Rectal smooth muscle tissue (tissue), 1 donor: ENCODE measurements at regions not wholly inside any gene's neighbourhood (a gene's known extent, or its start where the extent isn't known, plus 50 kb on each side); places are given as distances from the start of the nearest gene placed in this dataset.
A peak's percentile ranks its signal among the peaks of the same experiment; 100 is the strongest.
"Not testable (repeated sequence)": the region's sequence is repeated elsewhere in the genome, so short reads cannot be mapped to it uniquely, and the experiment has no call there.

ENCODE experiments used
- H3K27ac ChIP-seq: one replicate; pipeline ENCODE4 v1.7.0; 2013; ENCODE audit warnings: low read depth, low read length, inconsistent platforms
- H3K27me3 ChIP-seq: one replicate; pipeline ENCODE4 v1.7.0; 2013; ENCODE audit warnings: low read length; ENCODE audit not compliant: control insufficient read depth, insufficient read depth
- H3K36me3 ChIP-seq: one replicate; pipeline ENCODE4 v1.7.0; 2013; ENCODE audit warnings: low read length; ENCODE audit not compliant: control insufficient read depth, insufficient read depth
- H3K4me1 ChIP-seq: one replicate; pipeline ENCODE4 v1.7.0; 2013; ENCODE audit warnings: low read length; ENCODE audit not compliant: control insufficient read depth, insufficient read depth
- H3K4me3 ChIP-seq: one replicate; pipeline ENCODE4 v1.7.0; 2013; ENCODE audit warnings: low read length
- H3K9ac ChIP-seq: one replicate; pipeline ENCODE4 v1.7.0; 2013; ENCODE audit warnings: low read length

DNA sequence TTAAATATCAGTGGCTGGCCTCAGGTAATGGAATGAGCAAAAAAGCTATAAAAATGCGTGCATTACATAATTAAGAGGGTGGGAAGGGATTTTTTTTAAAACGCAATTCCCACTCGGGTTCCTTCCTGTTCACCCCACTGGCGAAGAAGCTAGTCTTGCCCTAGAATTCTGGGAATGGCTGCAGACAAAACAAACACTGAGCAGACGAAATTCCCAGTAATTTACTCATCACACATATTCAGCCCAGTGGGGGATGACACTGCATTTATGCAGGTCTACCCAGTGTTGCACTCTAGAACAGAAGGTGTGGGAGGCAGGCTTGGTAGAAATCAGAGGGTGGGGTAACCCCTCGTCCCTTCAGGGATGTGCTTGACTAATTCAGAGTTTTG is 2695.0 kb upstream of the DEFB115 start:
- no peaks in the 10 kb centered on the region for H3K4me1 ChIP-seq
- H3K9ac ChIP-seq = no peak overlapping the region
- H3K27ac ChIP-seq = no peak overlapping the region
- no peaks in the 10 kb centered on the region for H3K27me3 ChIP-seq
- H3K36me3 ChIP-seq = no peaks in the 10 kb centered on the region
- H3K4me3 ChIP-seq = no peak overlapping the region

DNA sequence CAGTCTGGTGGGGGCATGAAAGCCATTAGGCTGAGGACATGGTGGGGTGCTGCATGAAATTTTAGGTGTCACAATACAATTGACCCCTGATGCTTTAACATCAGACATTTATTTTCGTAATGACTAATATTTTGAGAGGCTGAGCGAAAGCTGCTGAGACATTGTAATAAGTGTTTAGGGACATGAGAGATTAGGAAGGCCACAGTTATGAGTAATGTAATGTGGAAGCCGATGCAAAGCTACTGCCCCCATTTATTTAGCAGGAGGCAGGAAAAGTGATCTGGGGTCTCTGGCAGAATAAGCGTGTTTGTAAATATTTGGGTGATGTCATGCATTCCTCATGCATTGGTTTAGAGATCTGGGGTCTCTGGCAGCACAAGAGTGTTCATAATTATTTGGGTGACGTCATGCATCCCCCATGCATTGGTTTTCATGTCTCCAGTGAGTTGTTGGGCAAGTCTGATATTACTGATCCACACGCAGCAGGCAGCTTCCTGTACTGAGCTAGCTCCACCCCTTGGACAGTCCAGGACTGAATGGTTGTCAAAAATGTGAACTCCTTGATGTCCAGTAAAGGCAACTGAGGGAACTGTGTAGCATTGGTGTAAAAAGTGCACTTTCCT is 2694.5 kb upstream of the DEFB115 start:
- not testable (repeated sequence) for H3K9ac ChIP-seq, H3K36me3 ChIP-seq, H3K4me1 ChIP-seq, H3K4me3 ChIP-seq, H3K27me3 ChIP-seq, H3K27ac ChIP-seq

DNA sequence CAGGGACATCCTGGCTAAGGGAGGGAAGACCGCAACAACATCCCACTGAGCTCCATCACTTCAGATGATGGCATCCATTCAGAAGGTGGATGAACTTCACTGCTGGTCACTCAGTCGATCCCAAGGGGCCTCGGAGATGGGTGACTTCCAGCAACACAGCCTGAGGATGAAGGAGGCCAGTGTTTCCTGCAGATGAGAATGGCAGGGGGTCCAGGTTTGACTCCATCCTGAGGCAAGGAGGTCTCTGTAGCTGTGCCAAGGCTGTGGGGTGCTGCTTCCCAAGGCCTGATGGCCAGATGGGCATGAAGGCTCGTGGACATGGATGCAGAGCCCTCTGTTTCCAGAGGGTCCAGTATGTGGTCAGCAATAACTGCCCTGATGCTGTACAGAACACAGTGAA is 2693.4 kb upstream of the DEFB115 start:
- not testable (repeated sequence) for H3K4me1 ChIP-seq, H3K9ac ChIP-seq, H3K4me3 ChIP-seq, H3K36me3 ChIP-seq, H3K27ac ChIP-seq, H3K27me3 ChIP-seq

DNA sequence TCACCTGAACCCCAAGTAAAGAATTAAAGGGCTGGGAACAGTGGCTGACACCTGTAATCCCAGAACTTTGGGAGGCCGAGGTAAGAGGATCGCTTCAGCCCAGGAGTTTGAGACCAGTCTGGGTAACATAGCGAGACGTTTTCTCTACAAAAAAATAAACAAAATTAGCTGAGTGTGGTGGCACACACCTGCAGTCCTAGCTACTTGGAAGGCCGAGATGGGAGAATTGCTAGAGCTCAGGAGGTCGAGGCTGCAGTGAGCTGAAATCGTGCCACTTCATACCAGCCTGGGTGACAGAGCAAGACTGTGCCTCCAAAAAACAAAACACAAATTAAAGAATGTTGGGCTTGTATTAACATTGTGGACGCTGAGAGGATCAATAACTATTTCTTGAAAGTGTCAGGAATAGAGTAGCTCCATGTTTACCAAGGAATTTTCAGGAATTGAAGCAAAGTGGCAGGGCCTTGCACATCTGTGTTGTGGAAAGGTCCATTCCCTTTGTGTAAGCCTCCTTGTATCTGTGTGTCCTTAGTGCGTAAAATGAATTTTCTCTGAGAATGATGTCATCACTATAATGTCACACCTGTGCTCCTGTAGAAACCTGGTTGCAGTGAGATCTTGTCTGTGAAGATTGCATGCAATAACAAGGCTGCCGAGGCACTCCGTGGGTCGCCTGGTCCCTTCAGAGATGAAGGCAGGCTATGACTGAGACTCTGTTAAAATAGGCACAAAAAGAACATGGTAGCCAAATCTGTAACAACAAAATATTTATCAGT is 2692.6 kb upstream of the DEFB115 start:
- not testable (repeated sequence) for H3K27ac ChIP-seq, H3K4me1 ChIP-seq, H3K4me3 ChIP-seq, H3K36me3 ChIP-seq, H3K27me3 ChIP-seq, H3K9ac ChIP-seq

DNA sequence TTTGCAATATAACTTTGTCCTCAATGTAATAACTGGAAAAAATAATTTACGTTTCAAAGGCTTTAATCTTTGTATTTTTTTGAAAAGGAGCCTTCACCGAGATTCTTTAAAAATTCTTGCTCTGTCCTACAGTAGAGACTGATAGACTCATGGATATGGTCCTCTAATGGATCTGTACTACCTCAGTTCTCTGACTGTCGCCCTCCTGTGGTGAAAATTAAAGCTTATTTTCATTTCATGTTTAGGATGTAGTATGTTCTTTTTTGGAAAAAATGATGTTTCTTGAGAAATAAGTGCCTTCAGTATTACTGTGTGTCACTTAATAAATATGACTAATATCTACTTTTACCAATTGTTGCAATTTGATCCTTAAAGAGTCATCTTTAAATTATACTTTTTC is 2681.5 kb upstream of the DEFB115 start:
- H3K4me1 ChIP-seq, H3K9ac ChIP-seq, H3K27me3 ChIP-seq, H3K4me3 ChIP-seq, H3K27ac ChIP-seq, H3K36me3 ChIP-seq: not testable (repeated sequence)

DNA sequence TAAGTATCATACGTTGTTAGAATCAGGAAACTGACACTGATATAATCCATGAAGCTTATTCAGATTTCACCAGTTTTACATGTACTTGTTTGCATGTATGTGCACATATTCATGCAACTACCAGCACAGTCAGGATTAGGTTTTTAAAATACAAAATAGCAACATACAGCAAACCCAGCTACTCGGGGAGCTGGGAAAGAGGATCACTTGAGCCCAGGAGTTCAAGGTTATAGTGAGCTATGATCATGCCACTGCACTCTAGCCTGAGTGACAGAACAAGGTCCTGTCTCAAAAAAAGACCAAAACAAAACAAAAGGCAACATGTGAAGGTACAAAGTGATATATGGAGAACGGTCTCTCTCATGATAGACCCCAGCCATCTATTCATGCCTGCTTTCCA is 2665.8 kb upstream of the DEFB115 start:
- not testable (repeated sequence) for H3K27ac ChIP-seq, H3K27me3 ChIP-seq, H3K4me3 ChIP-seq, H3K36me3 ChIP-seq, H3K9ac ChIP-seq, H3K4me1 ChIP-seq

DNA sequence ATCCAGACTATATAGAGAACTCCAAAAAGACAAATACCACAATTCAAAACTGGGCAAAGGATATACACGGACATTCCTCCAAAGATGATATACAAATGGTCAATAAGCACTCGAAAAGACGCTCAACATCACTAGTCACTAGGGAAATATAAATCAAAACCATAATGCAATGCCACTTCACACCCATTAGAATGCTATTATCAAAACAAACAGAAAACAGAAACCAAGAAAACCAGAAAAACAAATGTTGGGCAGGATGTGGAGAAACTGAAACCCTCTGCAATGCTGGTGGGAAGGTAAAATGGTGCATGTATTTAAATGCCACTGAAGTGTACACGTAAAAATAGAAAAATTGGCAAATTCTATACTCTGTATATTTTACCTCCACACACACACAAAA is 2664.1 kb upstream of the DEFB115 start:
- not testable (repeated sequence) for H3K27me3 ChIP-seq, H3K27ac ChIP-seq, H3K4me1 ChIP-seq, H3K36me3 ChIP-seq, H3K9ac ChIP-seq, H3K4me3 ChIP-seq

DNA sequence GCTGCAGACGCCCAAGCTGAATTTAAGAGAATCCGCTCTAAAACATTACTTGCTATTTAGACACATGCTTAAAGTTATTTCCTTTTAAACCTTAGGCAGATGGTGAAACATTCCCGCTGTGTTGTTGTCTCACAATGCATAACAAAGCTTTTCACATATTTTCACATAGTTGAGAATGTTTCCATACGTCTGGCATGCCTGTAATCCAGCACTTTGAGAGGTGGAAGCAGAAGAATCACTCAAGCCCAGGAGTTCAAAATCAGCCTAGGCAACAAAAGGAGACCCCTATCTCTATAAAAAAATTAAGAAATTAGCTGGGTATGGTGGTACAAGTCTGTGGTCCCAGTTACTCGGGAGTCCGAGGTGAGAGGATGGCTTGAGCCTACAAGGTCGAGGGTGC is 2663.0 kb upstream of the DEFB115 start:
- not testable (repeated sequence) for H3K36me3 ChIP-seq

DNA sequence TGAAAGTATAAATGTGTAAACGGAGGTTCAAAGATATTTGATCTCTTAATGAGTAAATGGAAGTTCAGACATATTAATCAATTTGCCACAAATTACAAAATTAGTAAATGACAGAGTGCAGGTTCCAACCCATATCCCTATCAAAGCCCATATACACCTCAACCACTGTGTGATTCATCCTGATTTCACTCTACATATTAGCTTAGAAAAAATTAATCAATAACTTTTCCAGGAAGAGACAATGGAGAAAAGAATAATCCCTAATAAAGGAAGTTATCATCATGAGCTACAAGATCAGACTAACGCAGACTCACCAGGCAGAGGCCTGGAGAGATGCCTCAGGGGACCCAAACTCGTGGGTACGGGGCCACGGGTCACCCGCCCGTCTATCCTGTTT is 2655.5 kb upstream of the DEFB115 start:
- H3K4me1 ChIP-seq, H3K9ac ChIP-seq: not testable (repeated sequence)
- peak overlapping the region; percentile 66 for H3K27ac ChIP-seq

More for the DNA sequence above, 2663.0 kb upstream of the DEFB115 start:
- H3K27me3 ChIP-seq, H3K9ac ChIP-seq, H3K4me1 ChIP-seq, H3K4me3 ChIP-seq, H3K27ac ChIP-seq: not testable (repeated sequence)

DNA sequence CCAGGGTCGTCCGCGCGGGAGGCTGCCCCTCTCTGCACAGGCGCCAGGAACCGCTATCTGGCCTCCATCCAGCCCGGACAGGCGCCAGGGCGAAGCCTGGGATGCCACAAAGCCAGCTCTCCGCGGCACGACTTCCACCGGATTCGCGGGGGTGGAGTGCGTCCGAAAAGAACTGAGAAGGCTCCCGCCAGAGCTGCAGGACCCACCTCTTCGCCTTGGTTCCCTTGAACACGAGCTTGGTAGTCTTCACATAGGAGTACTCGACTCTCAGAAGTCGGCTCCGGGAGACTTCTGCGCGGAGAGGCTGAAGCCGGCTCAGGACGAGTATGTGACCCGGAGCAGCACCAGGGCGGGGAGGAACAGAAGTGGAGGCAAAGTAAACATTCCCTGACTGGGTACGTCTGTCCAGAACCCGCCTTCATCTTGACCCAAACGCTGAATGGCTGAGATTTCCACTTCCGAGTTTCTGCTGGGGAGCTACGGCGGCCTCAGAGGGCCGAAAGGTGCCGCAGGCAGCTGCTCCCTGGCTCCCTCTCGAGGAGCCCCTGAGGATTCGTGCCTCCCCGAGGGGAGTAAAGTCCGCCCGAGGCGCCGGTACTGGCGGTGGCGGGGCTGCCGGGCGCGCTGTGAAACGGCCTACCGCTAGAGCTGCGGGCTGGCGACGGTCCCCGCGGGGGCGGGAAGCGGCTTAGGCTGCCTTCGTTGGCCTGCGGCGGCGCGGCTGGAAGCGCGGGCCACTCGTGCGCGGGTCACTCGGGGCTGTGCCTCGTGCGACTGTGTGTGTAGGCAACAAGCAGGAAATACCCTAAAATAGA is 2654.9 kb upstream of the DEFB115 start:
- not testable (repeated sequence) for H3K36me3 ChIP-seq, H3K27me3 ChIP-seq, H3K9ac ChIP-seq, H3K4me1 ChIP-seq
- peak overlapping the region; percentile 71 for H3K27ac ChIP-seq
- H3K4me3 ChIP-seq = peak overlapping the region; percentile 64

More for the DNA sequence above, 2655.5 kb upstream of the DEFB115 start:
- not testable (repeated sequence) for H3K27me3 ChIP-seq, H3K36me3 ChIP-seq
- H3K4me3 ChIP-seq = peak overlapping the region; percentile 64

DNA sequence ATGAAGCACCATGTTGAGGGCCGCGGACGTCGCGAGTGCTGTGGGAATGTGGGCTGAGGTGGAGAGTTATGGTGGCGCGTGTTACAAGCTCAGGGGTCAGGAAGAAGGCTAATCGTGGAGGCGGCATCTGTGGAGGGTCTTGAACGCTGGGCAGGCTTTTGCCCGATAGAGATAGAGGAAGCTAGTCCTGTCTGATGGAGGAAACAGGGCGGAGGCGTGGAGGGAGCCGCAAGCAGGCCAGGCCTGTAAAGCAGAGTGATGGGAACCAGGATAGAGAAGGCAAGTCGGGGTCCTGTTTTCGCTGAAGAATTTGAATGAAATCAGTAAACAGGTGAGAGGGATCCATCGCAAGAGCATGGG is 2654.3 kb upstream of the DEFB115 start:
- Histone ChIP-seq H3K4me3 (peak overlapping the region; percentile 64), H3K27ac (peak overlapping the region; percentile 71)
- H3K36me3 ChIP-seq, H3K4me1 ChIP-seq, H3K9ac ChIP-seq, H3K27me3 ChIP-seq: not testable (repeated sequence)

DNA sequence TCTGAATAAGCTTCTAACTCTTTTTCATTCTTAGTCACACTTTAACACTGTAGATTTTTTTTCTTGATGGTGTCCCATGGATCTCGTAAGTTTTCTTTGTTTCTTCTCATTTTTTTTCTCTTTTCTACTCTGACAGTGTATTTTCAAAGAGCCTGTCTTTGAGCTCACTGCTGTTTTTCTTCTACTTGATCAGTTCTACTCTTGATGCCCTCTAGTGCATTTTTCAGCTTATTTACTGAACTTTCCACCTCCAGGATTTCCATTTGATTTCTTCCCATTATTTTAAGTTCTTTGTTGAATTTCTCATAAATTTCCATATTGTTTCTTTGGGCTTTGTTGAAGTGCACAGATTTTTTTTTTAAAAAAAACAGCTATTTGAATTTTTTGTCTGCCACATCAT is 2641.1 kb upstream of the DEFB115 start:
- H3K4me1 ChIP-seq = no peaks in the 10 kb centered on the region
- H3K27ac ChIP-seq = no peak overlapping the region
- no peak overlapping the region for H3K9ac ChIP-seq
- H3K4me3 ChIP-seq = no peak overlapping the region
- no peaks in the 10 kb centered on the region for H3K27me3 ChIP-seq
- no peaks in the 10 kb centered on the region for H3K36me3 ChIP-seq
